Psoas muscle (tissue), 7 donors: ENCODE measurements at regions not wholly inside any gene's neighbourhood (a gene's known extent, or its start where the extent isn't known, plus 50 kb on each side); places are given as distances from the start of the nearest gene placed in this dataset.
"Not testable (repeated sequence)": the region's sequence is repeated elsewhere in the genome, so short reads cannot be mapped to it uniquely, and the experiment has no call there.

Experiments
- ATAC-seq, 4 donors: fragments of 200-7000 bp; cut with Tn5 transposase; one replicate each; pipeline ENCODE4 v1.9.1; 2020; ENCODE audit warnings: moderate library complexity in 3 of 4, mild to moderate bottlenecking in 2 of 4
- DNase-seq, 2 donors: peaks; one replicate each; pipeline ENCODE4 v3.0.0-alpha.2; 2020
- H3K27ac ChIP-seq: fragments of 200-600 bp; one replicate; pipeline ENCODE4 v1.8.0; 2022
- H3K27me3 ChIP-seq, 3 donors: fragments of 200-600 bp in 1 of 3; one replicate each; pipeline versions ENCODE4 v1.6.1 to v1.8.0; 2013 to 2022; ENCODE audit warnings: low read length in 2 of 3, mild to moderate bottlenecking in 2 of 3, moderate library complexity in 1 of 3; ENCODE audit not compliant: insufficient read depth in 3 of 3
- H3K36me3 ChIP-seq, 2 donors: fragments of 200-600 bp in 1 of 2; one replicate each; pipeline versions ENCODE4 v1.6.1 to v1.8.0; 2013 to 2022; ENCODE audit warnings: low read depth in 1 of 2, mild to moderate bottlenecking in 1 of 2, moderate library complexity in 1 of 2; ENCODE audit not compliant: insufficient read depth in 1 of 2
- H3K4me1 ChIP-seq: fragments of 200-600 bp; one replicate; pipeline ENCODE4 v1.8.0; 2022
- H3K4me3 ChIP-seq: fragments of 200-600 bp; one replicate; pipeline ENCODE4 v1.8.0; 2022; ENCODE audit warnings: mild to moderate bottlenecking
- H3K9me3 ChIP-seq: fragments of 200-600 bp; one replicate; pipeline ENCODE4 v1.8.0; 2022
- CTCF ChIP-seq: fragments of 200-600 bp; IDR thresholded peaks from one replicate; pipeline ENCODE4 v1.8.0; 2022; ENCODE audit warnings: antibody characterized with exemption
- WGBS, 3 donors: extraction: QIAGEN DNeasy Blood & Tissue Kit; methylation state at CpG; one replicate each; pipeline versions ENCODE4 v1.1.6 to v1.1.7; 2013; 5-methylcytosine and 5-hydroxymethylcytosine counted together
- intact Hi-C, 2 donors: fragments of 100-400 bp; cut with DNase I; formaldehyde crosslinking; loops; one replicate each; pipeline versions ENCODE4 v1.11.0 to v1.14.2; 2022
- donor health status: healthy with polysubstance abuse.
- donor health status: DM: no; HTN: no; CAD: no; lungs with moderate emphysema.
- donor health status: Bipolar disorder and iron deficiency.
- donor health status: healthy.
- donor health status: DM: yes; HTN: yes; CAD: no.
- donor health status: DM: no; HTN: no; CAD: no.
- donor health status: DM: yes; HTN: yes; CAD: no.

DNA sequence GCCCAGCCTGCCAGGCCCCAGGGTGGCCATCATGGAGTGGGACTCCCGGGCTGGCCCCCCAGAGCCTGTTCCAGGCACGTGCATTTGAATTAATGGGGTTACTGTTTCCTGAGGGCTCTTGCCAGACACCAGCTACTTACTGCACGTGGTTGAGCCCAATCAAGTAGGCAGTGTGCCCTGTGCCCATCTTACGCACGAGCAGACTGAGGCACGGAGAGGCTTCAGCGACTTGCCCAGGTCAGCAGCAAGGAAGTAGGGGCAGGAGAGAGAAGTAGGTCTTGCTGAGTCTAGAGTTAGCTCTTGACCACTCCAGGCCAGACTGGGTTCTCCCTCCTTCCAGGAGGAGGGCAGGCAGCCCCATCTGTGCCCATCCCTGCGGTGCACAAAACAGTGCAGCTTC, 67.7 kb downstream of the DIO3 start:
- 74 to 84% (median 75%) methylated on average over 8 of the region's 8 CpGs for WGBS, 3 donors
- no peaks in the 10 kb centered on the region for H3K36me3 ChIP-seq
- intact Hi-C loops: loop anchor here (2.0 to 10.0 kb wide), 7 partner anchors 777 to 1244 kb away; no protein-coding TSS in a partner anchor
- H3K4me1 ChIP-seq: peaks cover 4% of the 10 kb centered on the region
- no peak overlapping the region for H3K4me3 ChIP-seq
- no peak overlapping the region for H3K27ac ChIP-seq
- H3K27me3 ChIP-seq: no peaks in the 10 kb centered on the region
- ATAC-seq: peak in 1 of 4 donors; percentile 9
- no peaks in the 10 kb centered on the region for H3K9me3 ChIP-seq
- no peak for TF ChIP-seq CTCF
- no peak for DNase-seq

DNA sequence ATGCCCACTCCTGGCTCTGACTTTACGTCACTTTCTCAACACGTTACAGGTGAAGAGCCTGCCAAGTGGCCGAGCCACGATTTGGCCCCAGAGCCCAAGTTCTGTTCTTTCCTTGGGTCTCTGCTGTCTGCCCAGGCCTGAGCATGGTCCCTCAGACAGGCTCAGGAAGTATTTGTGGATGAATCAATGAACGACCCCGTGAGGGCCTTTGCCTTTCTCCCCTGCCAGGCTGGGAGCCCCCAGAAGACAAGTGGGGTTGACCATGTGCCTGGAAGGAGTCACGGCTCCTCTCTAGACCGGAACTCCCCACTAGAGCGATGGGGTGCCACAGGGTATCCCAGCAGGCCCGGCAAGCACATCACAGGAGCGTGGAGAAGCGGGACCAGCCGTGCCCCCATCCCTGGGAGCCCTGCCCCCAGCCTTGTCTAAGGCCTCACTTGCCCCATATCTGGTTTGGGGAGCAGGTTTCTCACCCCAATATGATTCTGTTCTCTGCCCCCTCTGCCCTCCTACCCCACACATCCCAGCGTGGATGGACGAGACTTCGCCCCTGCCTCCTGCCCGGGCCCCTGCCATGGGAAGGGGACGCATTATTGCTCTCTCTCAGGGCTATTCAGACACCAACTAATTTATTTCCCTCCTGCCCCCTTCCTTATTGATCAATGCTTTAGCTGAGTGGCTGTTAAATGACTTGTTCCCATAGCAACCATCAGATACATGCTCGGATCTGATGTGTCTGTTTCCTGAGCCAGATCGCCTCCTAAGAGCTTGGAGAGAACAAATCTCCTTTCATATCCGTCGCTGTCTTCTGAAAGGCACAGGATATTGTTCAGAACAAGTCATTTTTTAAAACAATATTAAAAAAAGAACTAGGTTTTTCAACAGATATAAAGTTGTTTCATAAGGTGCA, 69.0 kb downstream of the DIO3 start:
- ATAC-seq: no peak
- TF ChIP-seq CTCF: no peak
- intact Hi-C loops: no loop called here
- DNase-seq: no peak
- peaks cover 0 to 4% (median 0%) of the 10 kb centered on the region in 3 donors for H3K27me3 ChIP-seq
- H3K36me3 ChIP-seq: no peaks in the 10 kb centered on the region
- H3K27ac ChIP-seq: no peak overlapping the region
- peaks cover 4% of the 10 kb centered on the region for H3K4me1 ChIP-seq
- H3K4me3 ChIP-seq: no peak overlapping the region
- H3K9me3 ChIP-seq: no peaks in the 10 kb centered on the region
- WGBS, 3 donors: 85 to 89% (median 87%) methylated on average over 19 to 22 of the region's 22 CpGs

GRCh38 chr14:101631199-101631598, 69.9 kb downstream of the DIO3 start:
- ATAC-seq: no peak
- Histone ChIP-seq H3K4me3 (no peak overlapping the region), H3K27ac (no peak overlapping the region), H3K27me3 (peaks cover 0 to 4% (median 0%) of the 10 kb centered on the region in 3 donors), H3K4me1 (peaks cover 4% of the 10 kb centered on the region), H3K9me3 (no peaks in the 10 kb centered on the region), H3K36me3 (no peaks in the 10 kb centered on the region)
- DNase-seq: no peak
- 80 to 91% (median 89%) methylated on average over 3 of the region's 3 CpGs for WGBS, 3 donors
- intact Hi-C loops: no loop called here
- no peak for TF ChIP-seq CTCF

DNA sequence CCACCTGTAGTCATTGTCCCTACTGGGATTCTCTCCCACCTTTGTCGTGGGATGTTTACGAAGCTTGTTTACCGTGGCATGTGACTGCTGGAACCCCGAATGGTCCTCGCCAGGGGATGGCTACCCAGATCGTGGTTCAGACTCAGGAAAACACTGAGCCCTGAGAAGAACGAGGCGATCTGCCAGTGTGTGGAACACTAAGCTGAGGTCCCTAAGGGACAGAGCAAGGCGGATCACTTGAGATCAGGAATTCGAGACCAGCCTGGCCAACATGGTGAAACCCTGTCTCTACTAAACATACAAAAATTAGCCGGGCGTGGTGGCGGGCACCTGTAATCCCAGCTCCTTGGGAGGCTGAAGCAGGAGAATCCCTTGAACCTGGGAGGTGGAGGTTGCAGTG, 70.7 kb downstream of the DIO3 start:
- intact Hi-C loops, DNase-seq, H3K36me3 ChIP-seq, H3K4me3 ChIP-seq, H3K27ac ChIP-seq, ATAC-seq, H3K9me3 ChIP-seq, H3K27me3 ChIP-seq, H3K4me1 ChIP-seq: not testable (repeated sequence)
- 77 to 89% (median 86%) methylated on average over 13 of the region's 13 CpGs for WGBS, 3 donors

GRCh38 chr14:101632520-101632919, 71.2 kb downstream of the DIO3 start:
- Histone ChIP-seq H3K27me3 (peaks cover 0 to 9% (median 0%) of the 10 kb centered on the region in 3 donors), H3K27ac (no peak overlapping the region), H3K4me3 (no peak overlapping the region), H3K9me3 (no peaks in the 10 kb centered on the region), H3K36me3 (no peaks in the 10 kb centered on the region), H3K4me1 (peaks cover 4% of the 10 kb centered on the region)
- ATAC-seq (no peak), DNase-seq (no peak)
- TF ChIP-seq CTCF: no peak
- WGBS, 3 donors: 89% methylated on average over 8 of the region's 8 CpGs
- intact Hi-C loops: no loop called here
